GM19193 (cell line): ENCODE measurements at regions not wholly inside any gene's neighbourhood (a gene's known extent, or its start where the extent isn't known, plus 50 kb on each side); places are given as distances from the start of the nearest gene placed in this dataset.

Experiments used
- POLR2A ChIP-seq: IDR thresholded peaks from 4 replicates; pipeline ENCODE4 v1.6.1; 2011; ENCODE audit not compliant: insufficient read depth, insufficient read length; ENCODE audit errors: extremely low read depth

DNA sequence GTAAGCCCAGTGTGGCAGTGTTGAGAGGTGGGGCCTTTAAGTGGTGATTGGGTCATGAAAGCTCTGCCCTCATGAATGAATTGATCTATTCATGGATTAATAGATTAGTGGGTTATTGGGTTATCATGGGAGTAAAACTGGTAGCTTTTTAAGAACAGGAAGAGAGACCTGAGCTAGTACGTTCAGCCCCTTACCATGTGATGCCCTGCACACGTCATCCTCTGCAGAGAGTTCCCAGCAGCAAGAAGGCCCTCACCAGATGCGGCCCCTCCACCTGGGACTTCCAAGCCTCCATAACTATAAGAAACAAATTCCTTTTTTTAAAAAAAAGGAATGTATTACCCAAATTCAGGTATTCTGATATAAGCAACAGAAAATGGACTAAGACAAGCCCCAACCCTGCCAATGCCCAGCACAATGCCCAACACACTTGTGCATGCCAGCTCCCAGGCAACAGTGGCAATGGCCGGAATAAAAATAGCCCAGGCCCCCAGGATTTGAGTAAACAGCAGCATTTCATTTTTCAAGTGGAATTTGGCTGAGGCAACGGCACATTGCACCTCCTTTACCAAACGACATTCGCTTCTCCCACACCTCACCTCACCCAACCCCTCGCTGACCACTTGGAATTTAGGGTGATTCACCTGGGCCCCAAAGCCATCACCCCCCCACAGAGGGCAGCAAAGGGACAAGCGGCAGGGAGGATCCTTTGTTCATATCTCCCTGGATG lies 215.9 kb downstream of the TOMM20 start:
- TF ChIP-seq POLR2A: no peak

DNA sequence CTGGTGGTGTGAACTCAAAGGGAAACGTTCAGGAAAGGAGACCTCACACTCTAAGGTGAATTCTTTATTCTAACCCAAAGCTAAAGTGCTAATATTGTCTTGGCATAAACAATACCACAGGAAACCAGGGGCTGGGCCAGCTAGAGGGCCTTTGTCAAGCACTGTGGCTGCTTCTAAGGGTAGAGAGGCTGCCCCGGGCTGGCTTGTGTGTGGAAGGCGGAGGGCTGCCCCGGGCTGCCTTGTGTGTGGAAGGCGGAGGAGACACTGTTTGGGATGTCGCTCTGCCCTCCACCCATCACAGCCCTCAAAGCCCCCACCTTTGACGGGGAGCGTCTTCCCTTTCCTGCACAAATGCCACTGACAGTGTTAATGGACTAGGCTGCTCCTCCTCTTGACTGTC lies 216.8 kb downstream of the TOMM20 start:
- no peak for TF ChIP-seq POLR2A

DNA sequence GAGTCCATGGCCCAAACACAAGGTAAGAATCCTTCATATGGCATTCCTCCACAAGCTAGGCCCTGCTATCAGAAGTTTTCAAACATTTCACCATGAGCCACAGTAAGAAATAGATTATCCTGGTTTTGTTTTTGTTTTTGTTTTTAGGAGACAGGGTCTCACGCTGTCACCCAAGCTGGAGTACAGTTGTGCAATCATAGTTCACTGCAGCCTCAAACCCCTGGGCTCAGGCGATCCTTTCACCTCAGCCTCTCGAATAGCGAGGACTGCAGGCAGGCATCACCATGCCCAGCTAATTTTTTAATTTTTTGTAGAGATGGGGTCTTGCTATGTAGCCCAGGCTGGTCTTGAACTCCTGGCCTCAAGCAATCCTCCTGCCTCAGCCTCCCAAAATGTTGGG lies 218.8 kb downstream of the TOMM20 start:
- no peak for TF ChIP-seq POLR2A

GRCh38 chr1:234909307-234909810 lies 219.3 kb downstream of the TOMM20 start:
- TF ChIP-seq POLR2A: no peak

DNA sequence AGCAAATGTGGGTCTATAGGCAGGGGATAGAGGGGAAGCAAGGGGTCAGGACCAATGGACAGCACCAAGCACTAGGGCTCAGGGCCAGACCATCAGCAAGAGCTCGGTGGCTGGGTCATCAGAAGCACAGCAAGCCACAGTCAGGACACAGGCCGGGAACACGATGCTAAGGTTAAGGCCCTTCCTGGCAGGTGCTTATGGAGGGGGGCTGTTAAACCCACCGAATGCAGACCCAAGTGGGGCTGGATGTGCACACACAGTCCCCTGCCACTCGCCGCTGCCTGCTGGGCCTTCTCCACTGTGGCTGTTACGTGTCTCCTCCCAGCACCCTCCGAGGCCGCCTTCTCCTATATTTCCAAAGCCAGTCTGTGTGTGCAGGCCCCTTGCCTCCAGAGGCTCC lies 220.1 kb downstream of the TOMM20 start:
- TF ChIP-seq POLR2A: no peak

DNA sequence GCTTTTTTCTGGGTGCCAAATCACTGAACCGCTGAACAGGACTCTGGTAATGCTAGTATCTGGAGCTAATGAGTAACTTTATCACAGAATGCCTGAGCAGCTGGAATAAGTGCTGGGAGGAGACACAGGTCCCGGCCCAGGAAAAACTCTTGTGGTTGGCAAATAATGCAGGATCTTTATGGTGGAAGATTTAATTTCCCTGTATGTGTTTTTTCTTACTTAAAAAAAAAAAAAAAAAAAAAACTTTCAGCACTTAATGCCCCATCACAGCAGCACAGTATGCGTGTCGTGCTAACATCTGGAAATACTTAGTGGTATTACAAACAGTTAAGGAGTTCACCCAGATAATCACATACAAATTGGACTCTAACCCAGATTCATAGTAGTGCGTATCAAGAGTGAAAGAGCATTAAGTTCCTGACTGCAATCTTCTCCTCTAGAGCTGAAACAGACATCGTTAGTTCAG lies 220.7 kb downstream of the TOMM20 start:
- TF ChIP-seq POLR2A: no peak

- no peak for TF ChIP-seq POLR2A
These were observed 221.3 kb downstream of the TOMM20 start for GRCh38 chr1:234907208-234907939.

- no peak for TF ChIP-seq POLR2A
These were observed 222.0 kb downstream of the TOMM20 start for GRCh38 chr1:234906654-234907053.

DNA sequence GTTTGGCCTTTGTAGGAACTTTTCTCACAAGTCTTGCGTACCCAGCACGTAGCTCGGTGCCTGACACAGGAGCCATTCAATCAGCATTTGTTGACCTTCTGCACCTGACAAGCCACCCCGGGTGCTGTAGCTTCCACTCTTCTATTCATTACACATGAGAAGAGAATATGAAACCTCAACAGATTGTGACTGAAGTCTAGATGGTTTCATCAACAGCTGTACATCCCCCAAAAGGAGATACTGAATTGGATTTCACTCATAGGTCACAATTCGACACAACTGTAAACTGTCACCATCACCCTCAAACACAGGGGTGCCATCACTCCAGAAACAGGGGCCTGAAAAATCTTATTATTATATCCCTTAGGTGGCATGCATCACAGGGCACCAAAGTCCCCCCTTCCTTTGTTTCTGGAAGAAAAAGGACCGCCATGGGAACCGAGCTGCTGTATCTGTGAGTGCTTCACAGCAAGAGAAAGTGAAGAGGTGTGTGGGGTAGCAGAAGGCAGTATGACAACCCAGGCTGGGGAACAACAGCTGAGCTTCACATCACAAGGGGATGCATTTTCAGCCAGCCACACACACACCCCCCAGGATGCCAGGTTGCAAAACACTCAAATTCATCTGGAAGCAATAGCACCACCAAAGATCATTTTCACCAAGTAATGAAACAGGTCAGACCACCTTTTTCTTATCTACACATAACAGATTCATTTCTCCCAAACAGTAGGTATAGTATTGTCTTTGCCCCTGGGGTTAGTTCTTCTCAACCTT lies 225.7 kb downstream of the TOMM20 start:
- TF ChIP-seq POLR2A: no peak

DNA sequence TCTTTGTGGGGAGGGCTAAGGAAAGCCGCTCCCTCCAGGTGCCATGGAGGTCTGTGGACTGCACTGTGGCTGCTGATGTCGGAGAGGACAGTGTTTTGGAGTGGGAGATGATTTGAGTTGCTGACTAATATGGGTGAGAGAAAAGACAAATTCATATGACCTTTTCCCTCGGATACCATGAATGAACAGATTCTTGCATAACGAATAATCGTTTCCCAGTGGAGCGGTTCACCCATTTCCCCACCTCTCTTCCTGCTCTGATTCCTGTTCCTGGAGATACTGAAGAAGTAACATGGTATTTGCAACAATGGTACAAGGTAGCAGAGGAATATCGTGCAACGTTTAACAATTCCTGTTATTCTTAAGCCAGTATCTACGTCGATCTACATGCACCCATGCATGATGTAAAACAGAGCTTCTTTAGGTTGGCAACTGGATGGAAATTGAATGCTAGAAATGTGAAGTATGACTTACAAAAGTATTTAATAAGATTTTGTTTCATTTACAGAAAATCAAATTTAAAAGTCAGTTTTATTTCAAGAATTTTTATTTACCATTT lies 227.1 kb downstream of the TOMM20 start:
- no peak for TF ChIP-seq POLR2A

DNA sequence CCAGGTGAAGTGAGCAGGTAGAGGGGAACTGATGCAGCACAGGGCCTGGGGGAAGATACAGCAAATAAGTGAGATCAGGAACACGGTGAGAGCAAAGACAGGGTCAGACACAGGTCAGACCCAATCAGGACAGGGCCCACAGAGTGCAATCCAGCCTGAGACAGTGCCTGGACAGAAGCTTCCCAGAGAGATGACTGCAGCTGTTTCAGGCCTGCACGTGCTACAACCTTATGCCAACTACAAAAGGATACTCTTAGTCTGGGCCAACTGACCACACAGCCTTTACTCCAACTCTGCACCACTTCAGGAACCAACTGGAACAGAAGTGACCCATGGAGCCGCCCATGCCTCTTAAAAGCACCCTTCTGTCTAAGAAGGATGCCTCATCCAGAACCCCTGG lies 228.0 kb downstream of the TOMM20 start:
- no peak for TF ChIP-seq POLR2A

- TF ChIP-seq POLR2A: no peak
These were observed 228.9 kb downstream of the TOMM20 start for GRCh38 chr1:234899730-234900072.

DNA sequence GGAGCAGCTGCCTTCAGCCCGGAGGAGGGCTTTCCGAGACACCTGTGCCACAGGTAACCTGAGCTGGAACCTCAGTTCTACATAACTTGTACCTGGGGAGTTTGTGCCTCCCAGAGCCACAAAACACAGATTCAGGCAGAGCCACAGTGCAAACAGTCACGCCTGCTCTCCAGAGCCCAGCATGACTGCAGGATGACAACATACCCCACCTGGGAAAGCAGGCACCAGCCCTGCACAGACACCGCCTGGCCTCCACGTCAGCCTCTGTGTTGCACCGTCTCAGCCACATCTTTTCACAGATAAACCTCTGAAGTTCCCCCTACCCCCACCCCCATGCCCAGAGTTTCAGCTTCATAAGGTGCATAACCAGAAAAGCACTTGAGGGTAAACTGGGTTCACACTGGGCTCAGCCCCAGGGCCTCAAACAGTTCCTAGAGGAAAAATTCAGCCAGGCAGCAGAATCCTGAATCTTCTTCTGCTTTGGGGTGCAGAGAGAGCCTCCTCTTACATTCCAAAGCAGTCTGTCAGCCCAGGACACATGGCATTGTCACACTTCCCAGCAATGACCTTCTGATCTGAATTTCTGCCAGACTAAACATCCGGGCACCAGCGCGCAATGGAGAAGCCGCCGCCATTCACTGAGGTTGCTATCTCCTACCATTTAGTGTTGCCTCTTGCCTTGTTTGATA lies 229.5 kb downstream of the TOMM20 start:
- TF ChIP-seq POLR2A: no peak

GRCh38 chr1:234898455-234899033 lies 230.1 kb downstream of the TOMM20 start:
- no peak for TF ChIP-seq POLR2A
